Testis (tissue), 2 donors: ENCODE measurements at regions not wholly inside any gene's neighbourhood (a gene's known extent, or its start where the extent isn't known, plus 50 kb on each side); places are given as distances from the start of the nearest gene placed in this dataset.

Experiments
- CTCF ChIP-seq, 3 experiments: fragments of 450-650 bp in 2 of 3; fragments of 200-600 bp in 1 of 3; sonication (generic) in 1 of 3; IDR thresholded peaks; one replicate each; pipeline ENCODE4 v1.5.1; 2016 to 2019; ENCODE audit warnings: antibody characterized with exemption in 3 of 3, mild to moderate bottlenecking in 2 of 3, moderate library complexity in 1 of 3
- POLR2A ChIP-seq: fragments of 450-650 bp; IDR thresholded peaks from one replicate; pipeline ENCODE4 v1.6.1; 2017; ENCODE audit warnings: antibody characterized with exemption, mild to moderate bottlenecking, moderate library complexity

GRCh38 chr11:123258877-123259276, 63.8 kb upstream of the CLMP start:
- TF ChIP-seq CTCF (IDR thresholded peaks at IDR 0.05) (no peak), POLR2A (no peak)
